AG04449 (cell line): ENCODE measurements at regions not wholly inside any gene's neighbourhood (a gene's known extent, or its start where the extent isn't known, plus 50 kb on each side); places are given as distances from the start of the nearest gene placed in this dataset.

ENCODE experiments used
- CTCF ChIA-PET: fragments of 350-600 bp; formaldehyde crosslinking; extraction: SDS; loops from one replicate; lab custom pipeline; 2021; ENCODE audit warnings: antibody characterized with exemption; lab: Yijun Ruan, JAX
- POLR2A ChIA-PET: fragments of 400-600, 350-600 bp; formaldehyde crosslinking; extraction: SDS; loops from one replicate; lab custom pipeline; 2020; ENCODE audit warnings: antibody characterized with exemption, inconsistent platforms; lab: Yijun Ruan, JAX
- DNase-seq: peaks from one replicate; pipeline ENCODE4 v3.0.0-alpha.2; 2010; ENCODE audit warnings: low read depth, low spot score
- H3K4me3 ChIP-seq: 2 replicates; pipeline ENCODE4 v1.5.1; 2011; ENCODE audit warnings: low read depth, mild to moderate bottlenecking, control low read depth, low read length
- TF ChIP-seq, protein P1 (sequence below): IDR thresholded peaks from one replicate; pipeline ENCODE4 v1.5.1; 2011; ENCODE audit warnings: mild to moderate bottlenecking, moderate library complexity, low read length, control low read depth, inconsistent platforms; ENCODE audit not compliant: insufficient read depth; ENCODE audit errors: missing control alignments

- TF ChIP-seq, protein P1, sequence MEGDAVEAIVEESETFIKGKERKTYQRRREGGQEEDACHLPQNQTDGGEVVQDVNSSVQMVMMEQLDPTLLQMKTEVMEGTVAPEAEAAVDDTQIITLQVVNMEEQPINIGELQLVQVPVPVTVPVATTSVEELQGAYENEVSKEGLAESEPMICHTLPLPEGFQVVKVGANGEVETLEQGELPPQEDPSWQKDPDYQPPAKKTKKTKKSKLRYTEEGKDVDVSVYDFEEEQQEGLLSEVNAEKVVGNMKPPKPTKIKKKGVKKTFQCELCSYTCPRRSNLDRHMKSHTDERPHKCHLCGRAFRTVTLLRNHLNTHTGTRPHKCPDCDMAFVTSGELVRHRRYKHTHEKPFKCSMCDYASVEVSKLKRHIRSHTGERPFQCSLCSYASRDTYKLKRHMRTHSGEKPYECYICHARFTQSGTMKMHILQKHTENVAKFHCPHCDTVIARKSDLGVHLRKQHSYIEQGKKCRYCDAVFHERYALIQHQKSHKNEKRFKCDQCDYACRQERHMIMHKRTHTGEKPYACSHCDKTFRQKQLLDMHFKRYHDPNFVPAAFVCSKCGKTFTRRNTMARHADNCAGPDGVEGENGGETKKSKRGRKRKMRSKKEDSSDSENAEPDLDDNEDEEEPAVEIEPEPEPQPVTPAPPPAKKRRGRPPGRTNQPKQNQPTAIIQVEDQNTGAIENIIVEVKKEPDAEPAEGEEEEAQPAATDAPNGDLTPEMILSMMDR, result no peak
- POLR2A ChIA-PET, result interaction anchor here (0.8 to 2.0 kb wide), 3 partner anchors 10 to 269 kb away, joined by 3 to 5 read pairs (median 5); partner anchors contain the start of gene ZFP36L2
- CTCF ChIA-PET, result interaction anchor here (1.0 to 3.8 kb wide), 7 partner anchors 10 to 271 kb away, joined by 3 to 20 read pairs (median 5); no protein-coding TSS in a partner anchor
- no peak for DNase-seq
- H3K4me3 ChIP-seq, result no peak overlapping the region
Measured at GRCh38 chr2:42957861-42958301, 165.5 kb upstream of the HAAO start.

DNA sequence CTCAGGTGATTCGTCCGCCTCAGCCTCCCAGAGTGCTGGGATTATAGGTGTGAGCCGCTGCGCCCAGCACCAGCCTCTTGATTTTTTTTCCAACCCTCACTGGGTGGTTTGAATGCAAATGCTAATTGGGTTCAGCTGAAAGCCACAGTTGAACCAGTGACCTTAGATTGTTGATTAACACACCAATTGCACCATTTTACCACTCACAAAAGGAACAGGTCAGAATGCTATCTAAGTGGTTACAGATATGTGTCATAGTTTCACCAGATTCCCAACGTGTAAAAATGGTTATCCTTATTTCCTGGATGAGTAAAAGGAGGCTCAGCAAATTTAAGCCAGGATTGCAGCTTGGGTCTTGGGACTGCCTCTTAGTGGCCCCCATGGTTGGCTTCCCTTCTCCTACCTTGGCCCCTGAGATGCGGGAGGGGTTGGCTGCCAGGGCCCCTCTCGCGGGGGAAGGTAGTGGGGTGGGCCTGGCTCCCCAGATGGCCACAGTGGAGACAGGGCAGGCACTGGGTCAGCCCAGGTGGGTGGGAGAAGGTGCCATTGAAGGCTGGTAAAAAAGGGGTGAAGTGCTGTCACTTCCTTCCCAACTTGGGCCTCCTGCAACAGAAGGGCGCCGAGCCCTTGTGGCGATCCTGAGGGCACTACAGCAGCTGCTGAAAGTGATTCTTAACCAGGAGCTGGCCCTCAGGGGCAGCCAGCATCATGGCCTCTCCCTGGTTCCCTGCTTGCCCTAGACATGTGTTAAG is 164.9 kb upstream of the HAAO start:
- TF ChIP-seq, protein P1, result no peak
- ChIA-PET CTCF (interaction anchor here (1.0 to 3.8 kb wide), 8 partner anchors 10 to 271 kb away, joined by 3 to 20 read pairs (median 4); no protein-coding TSS in a partner anchor), POLR2A (interaction anchor here (1.4 to 2.0 kb wide), 2 partner anchors 11 to 269 kb away, joined by 5 read pairs; partner anchors contain the start of gene ZFP36L2)
- H3K4me3 ChIP-seq, result no peak overlapping the region
- no peak for DNase-seq

- ChIA-PET CTCF (interaction anchor here (0.7 to 4.7 kb wide), 11 partner anchors 8 to 587 kb away, joined by 3 to 37 read pairs (median 4); no protein-coding TSS in a partner anchor), POLR2A (interaction anchor here (1.0 to 1.9 kb wide), 3 partner anchors 10 to 270 kb away, joined by 3 to 5 read pairs (median 5); no protein-coding TSS in a partner anchor)
- TF ChIP-seq, protein P1, result no peak
- no peak overlapping the region for H3K4me3 ChIP-seq
- DNase-seq, result no peak
Measured at GRCh38 chr2:42954227-42954962, 162.0 kb upstream of the HAAO start.

DNA sequence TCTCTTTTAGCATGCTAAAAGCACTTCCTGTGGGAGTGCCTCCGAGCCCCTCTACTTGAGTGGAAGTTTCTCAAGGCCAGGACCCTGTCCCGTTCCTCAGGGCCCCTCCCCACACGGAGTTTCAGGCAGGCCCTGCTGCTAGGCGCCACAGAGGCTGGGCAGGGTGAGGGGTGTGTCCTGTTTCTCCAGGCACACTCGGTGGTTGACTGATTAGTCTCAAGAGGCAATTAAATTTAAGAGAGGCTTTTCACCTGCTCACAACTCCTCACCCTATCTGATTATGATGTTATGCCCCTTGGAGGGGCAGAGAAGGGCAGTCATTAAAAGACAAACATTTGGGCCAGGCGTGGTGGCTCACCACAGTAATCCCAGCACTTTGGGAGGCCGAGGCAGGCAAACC is 160.8 kb upstream of the HAAO start:
- no peak overlapping the region for H3K4me3 ChIP-seq
- ChIA-PET POLR2A (interaction anchor here (1.3 kb wide), 1 partner anchor 269 kb away, joined by 3 read pairs; no protein-coding TSS in a partner anchor), CTCF (interaction anchor here (0.6 to 4.7 kb wide), 5 partner anchors 12 to 276 kb away, joined by 3 to 37 read pairs (median 4); no protein-coding TSS in a partner anchor)
- no peak for DNase-seq
- TF ChIP-seq, protein P1, result no peak

- ChIA-PET CTCF (interaction anchor here (1.0 to 4.7 kb wide), 7 partner anchors 14 to 533 kb away, joined by 3 to 37 read pairs (median 6); no protein-coding TSS in a partner anchor), POLR2A (interaction anchor here (0.6 to 1.1 kb wide), 3 partner anchors 121 to 276 kb away, joined by 3 to 6 read pairs (median 3); partner anchors contain the start of gene ZFP36L2)
- TF ChIP-seq, protein P1, result no peak
- no peak for DNase-seq
- H3K4me3 ChIP-seq, result no peak overlapping the region
Measured at GRCh38 chr2:42951263-42951938, 159.0 kb upstream of the HAAO start.
